ENCODE measurements at regions not wholly inside any gene's neighbourhood (a gene's known extent, or its start where the extent isn't known, plus 50 kb on each side); places are given as distances from the start of the nearest gene placed in this dataset.

- DNase-seq (ENCODE audit: low read depth) = no peak
Measured at GRCh38 chr4:45831692-45832091, 292.2 kb downstream of the GABRG1 start.

GRCh38 chr4:45803994-45804393, 319.9 kb downstream of the GABRG1 start:
- DNase-seq (ENCODE audit: low read depth) = no peak
- no peak overlapping the region for H3K4me3 ChIP-seq (ENCODE audit: low read length)
- TF ChIP-seq CTCF (conservative IDR thresholded peaks at IDR 0.05; ENCODE audit: low read depth, low read length) = no peak

More at GRCh38 chr4:45831692-45832091, 292.2 kb downstream of the GABRG1 start:
- H3K4me3 ChIP-seq (ENCODE audit: low read length) = no peak overlapping the region
- no peak for TF ChIP-seq CTCF (conservative IDR thresholded peaks at IDR 0.05; ENCODE audit: low read depth, low read length)

- no peak overlapping the region for H3K4me3 ChIP-seq (ENCODE audit: low read length)
- no peak for TF ChIP-seq CTCF (conservative IDR thresholded peaks at IDR 0.05; ENCODE audit: low read depth, low read length)
- DNase-seq (ENCODE audit: low read depth) = no peak
Measured at GRCh38 chr4:45795135-45795534, 328.7 kb downstream of the GABRG1 start.

- H3K4me3 ChIP-seq (ENCODE audit: low read length) = no peak overlapping the region
- TF ChIP-seq CTCF (conservative IDR thresholded peaks at IDR 0.05; ENCODE audit: low read depth, low read length) = no peak
- DNase-seq (ENCODE audit: low read depth) = peak; percentile 11
Measured at GRCh38 chr4:45778514-45778913, 345.3 kb downstream of the GABRG1 start.

- H3K4me3 ChIP-seq (ENCODE audit: low read length) = no peak overlapping the region
- no peak for TF ChIP-seq CTCF (conservative IDR thresholded peaks at IDR 0.05; ENCODE audit: low read depth, low read length)
- peak; percentile 33 for DNase-seq (ENCODE audit: low read depth)
Measured at GRCh38 chr4:45776146-45776545, 347.7 kb downstream of the GABRG1 start.

- no peak for DNase-seq (ENCODE audit: low read depth)
- H3K4me3 ChIP-seq (ENCODE audit: low read length) = no peak overlapping the region
- TF ChIP-seq CTCF (conservative IDR thresholded peaks at IDR 0.05; ENCODE audit: low read depth, low read length) = no peak
Measured at GRCh38 chr4:45770958-45771357, 352.9 kb downstream of the GABRG1 start.

- no peak overlapping the region for H3K4me3 ChIP-seq (ENCODE audit: low read length)
- no peak for DNase-seq (ENCODE audit: low read depth)
- no peak for TF ChIP-seq CTCF (conservative IDR thresholded peaks at IDR 0.05; ENCODE audit: low read depth, low read length)
Measured at GRCh38 chr4:45765521-45765920, 358.3 kb downstream of the GABRG1 start.
